HG02678 (cell line): ENCODE measurements at regions not wholly inside any gene's neighbourhood (a gene's known extent, or its start where the extent isn't known, plus 50 kb on each side); places are given as distances from the start of the nearest gene placed in this dataset.

Experiments
- ATAC-seq: cut with Tn5 transposase; IDR thresholded peaks from one replicate; pipeline ENCODE4 v1.9.1; 2021; ENCODE audit warnings: mild to moderate bottlenecking, moderate library complexity; ENCODE audit not compliant: unreplicated experiment

- ATAC-seq, result no peak
Measured at GRCh38 chr5:85813146-85813545, 804.6 kb upstream of the COX7C start.

GRCh38 chr5:85814596-85814995 lies 803.1 kb upstream of the COX7C start:
- no peak for ATAC-seq

- no peak for ATAC-seq
Measured at GRCh38 chr5:85823462-85824426, 794.0 kb upstream of the COX7C start.

- no peak for ATAC-seq
Measured at GRCh38 chr5:85838781-85839180, 779.0 kb upstream of the COX7C start.

- ATAC-seq, result no peak
Measured at GRCh38 chr5:85841653-85842052, 776.1 kb upstream of the COX7C start.

- ATAC-seq, result no peak
Measured at GRCh38 chr5:85843535-85843934, 774.2 kb upstream of the COX7C start.

- ATAC-seq, result no peak
Measured at GRCh38 chr5:85849411-85849810, 768.3 kb upstream of the COX7C start.

GRCh38 chr5:85865296-85865695 lies 752.4 kb upstream of the COX7C start:
- no peak for ATAC-seq

- no peak for ATAC-seq
Measured at GRCh38 chr5:85868070-85868469, 749.7 kb upstream of the COX7C start.

- no peak for ATAC-seq
Measured at GRCh38 chr5:85893996-85894395, 723.7 kb upstream of the COX7C start.

GRCh38 chr5:85896514-85896913 lies 721.2 kb upstream of the COX7C start:
- no peak for ATAC-seq

- ATAC-seq, result no peak
Measured at GRCh38 chr5:85906460-85906859, 711.3 kb upstream of the COX7C start.

GRCh38 chr5:85910335-85910734 lies 707.4 kb upstream of the COX7C start:
- no peak for ATAC-seq

GRCh38 chr5:85920984-85921383 lies 696.8 kb upstream of the COX7C start:
- ATAC-seq, result no peak

GRCh38 chr5:85921590-85921989 lies 696.2 kb upstream of the COX7C start:
- ATAC-seq, result no peak

GRCh38 chr5:85927632-85928031 lies 690.1 kb upstream of the COX7C start:
- ATAC-seq, result no peak

- no peak for ATAC-seq
Measured at GRCh38 chr5:85929713-85930112, 688.0 kb upstream of the COX7C start.

- ATAC-seq, result no peak
Measured at GRCh38 chr5:85931220-85931619, 686.5 kb upstream of the COX7C start.

- no peak for ATAC-seq
Measured at GRCh38 chr5:85938201-85938600, 679.5 kb upstream of the COX7C start.

- no peak for ATAC-seq
Measured at GRCh38 chr5:85951707-85952210, 666.0 kb upstream of the COX7C start.

GRCh38 chr5:85952680-85953079 lies 665.1 kb upstream of the COX7C start:
- ATAC-seq, result no peak

- ATAC-seq, result no peak
Measured at GRCh38 chr5:85967681-85968080, 650.1 kb upstream of the COX7C start.
